ENCODE measurements at regions not wholly inside any gene's neighbourhood (a gene's known extent, or its start where the extent isn't known, plus 50 kb on each side); places are given as distances from the start of the nearest gene placed in this dataset.

GRCh38 chr2:117123362-117123761 lies 691.1 kb upstream of the DDX18 start:
- H3K27me3 Mint-ChIP-seq (ENCODE audit: insufficient read depth, low read depth, poor library complexity) = peaks cover 2% of the 10 kb centered on the region

More at GRCh38 chr2:117123362-117123761, 691.1 kb upstream of the DDX18 start:
- no peaks in the 10 kb centered on the region for H3K36me3 ChIP-seq (ENCODE audit: insufficient read depth)
- H3F3A ChIP-seq (replicated peaks; ENCODE audit: low read depth) = no peaks in the 10 kb centered on the region
- H3K79me2 ChIP-seq (replicated peaks; ENCODE audit: insufficient read depth) = no peaks in the 10 kb centered on the region
- no peak for DNase-seq (ENCODE audit: low spot score)
- no peaks in the 10 kb centered on the region for H3K4me1 ChIP-seq (ENCODE audit: insufficient read depth)
- no peak overlapping the region for H3K4me3 ChIP-seq
- H3K4me2 ChIP-seq = no peak overlapping the region
- 0 out of 2 replicates have a peak, but pooled peaks cover 3% of the 10 kb centered on the region for H3K9me2 ChIP-seq (ENCODE audit: insufficient read depth)
- no peak overlapping the region for H2AFZ ChIP-seq
- H3K4me1 Mint-ChIP-seq = peaks cover 4% of the 10 kb centered on the region; the same call in 1 of the 3 replicates
- no peaks in the 10 kb centered on the region for H4K20me1 ChIP-seq (replicated peaks; ENCODE audit: insufficient read depth)
- ATAC-seq = no peak
- no peaks in the 10 kb centered on the region for H3K9me3 Mint-ChIP-seq
- no peak overlapping the region for H3K4me3 Mint-ChIP-seq
- H3K27ac Mint-ChIP-seq = no peak overlapping the region
- TF ChIP-seq EZH2 (IDR thresholded peaks at IDR 0.05; ENCODE audit: low read depth, unreplicated experiment) (no peak), CREB1 (CRISPR knock-in tag; IDR thresholded peaks at IDR 0.05; ENCODE audit: low read depth) (no peak), ETS1 (IDR thresholded peaks at IDR 0.05) (no peak), STAT1 (IDR thresholded peaks at IDR 0.05; ENCODE audit: unreplicated experiment) (no peak), NANOG (IDR thresholded peaks at IDR 0.05; ENCODE audit: borderline replicate concordance) (no peak), CTCF (conservative IDR thresholded peaks at IDR 0.05; ENCODE audit: low read depth in 2 of 2) (no peak), ZNF114 (CRISPR knock-in tag; IDR thresholded peaks at IDR 0.05) (no peak), ZNF462 (CRISPR knock-in tag; IDR thresholded peaks at IDR 0.05) (no peak), JUNB (IDR thresholded peaks at IDR 0.05; ENCODE audit: unreplicated experiment) (no peak)
- H3K27me3 ChIP-seq (ENCODE audit: insufficient read depth) = no peaks in the 10 kb centered on the region
- H3K27ac ChIP-seq (ENCODE audit: low read depth) = no peak overlapping the region
- H3K36me3 Mint-ChIP-seq (ENCODE audit: low read depth) = no peaks in the 10 kb centered on the region
